BJ (cell line): ENCODE measurements at regions not wholly inside any gene's neighbourhood (a gene's known extent, or its start where the extent isn't known, plus 50 kb on each side); places are given as distances from the start of the nearest gene placed in this dataset.

Experiments
- CTCF ChIA-PET: fragments of 350-600 bp; formaldehyde crosslinking; extraction: SDS; loops from one replicate; lab custom pipeline; 2021; ENCODE audit warnings: antibody characterized with exemption, inconsistent platforms; lab: Yijun Ruan, JAX
- POLR2A ChIA-PET: fragments of 300-600 bp; sonication (Branson Sonifier 250); formaldehyde crosslinking; extraction: SDS; loops from one replicate; lab custom pipeline; 2021; ENCODE audit warnings: antibody characterized with exemption; lab: Charles Lee
- DNase-seq: peaks from one replicate; pipeline ENCODE4 v3.0.0-alpha.2; 2011; ENCODE audit warnings: low read depth
- H3K27me3 ChIP-seq: 2 replicates; pipeline ENCODE4 v1.6.0; 2011; ENCODE audit warnings: low read length; ENCODE audit not compliant: control insufficient read depth, insufficient read depth
- H3K36me3 ChIP-seq: 2 replicates; pipeline ENCODE4 v1.5.1; 2011; ENCODE audit warnings: low read length; ENCODE audit not compliant: control insufficient read depth, insufficient read depth
- H3K4me3 ChIP-seq: 2 replicates; pipeline ENCODE4 v1.5.1; 2011; ENCODE audit warnings: low read depth, mild to moderate bottlenecking, control low read depth, low read length
- TF ChIP-seq, protein P1 (sequence below): IDR thresholded peaks from 2 replicates; pipeline ENCODE4 v1.5.1; 2011; ENCODE audit warnings: low read depth, mild to moderate bottlenecking, control low read depth, inconsistent platforms, low read length, moderate library complexity; ENCODE audit not compliant: insufficient read depth

DNA sequence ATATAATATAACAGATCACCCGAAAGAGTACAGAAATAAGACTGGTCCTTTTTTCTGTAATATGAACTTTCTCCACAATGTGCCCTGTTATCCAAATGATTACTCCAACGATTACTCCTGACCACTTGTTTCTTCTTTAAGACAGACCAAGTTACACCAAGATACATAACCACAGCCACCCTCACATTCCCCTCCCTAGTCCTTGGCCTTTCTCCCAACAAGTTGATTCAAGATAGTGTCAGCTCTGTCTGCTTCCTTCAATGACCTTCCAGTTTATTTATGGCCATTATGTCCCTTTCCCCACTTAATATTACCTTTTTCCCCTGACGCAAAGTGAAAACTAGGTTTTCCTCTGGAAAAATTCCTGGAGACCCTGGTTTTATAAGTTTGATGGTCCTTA, 397.2 kb downstream of the FAM47B start:
- TF ChIP-seq, protein P1, sequence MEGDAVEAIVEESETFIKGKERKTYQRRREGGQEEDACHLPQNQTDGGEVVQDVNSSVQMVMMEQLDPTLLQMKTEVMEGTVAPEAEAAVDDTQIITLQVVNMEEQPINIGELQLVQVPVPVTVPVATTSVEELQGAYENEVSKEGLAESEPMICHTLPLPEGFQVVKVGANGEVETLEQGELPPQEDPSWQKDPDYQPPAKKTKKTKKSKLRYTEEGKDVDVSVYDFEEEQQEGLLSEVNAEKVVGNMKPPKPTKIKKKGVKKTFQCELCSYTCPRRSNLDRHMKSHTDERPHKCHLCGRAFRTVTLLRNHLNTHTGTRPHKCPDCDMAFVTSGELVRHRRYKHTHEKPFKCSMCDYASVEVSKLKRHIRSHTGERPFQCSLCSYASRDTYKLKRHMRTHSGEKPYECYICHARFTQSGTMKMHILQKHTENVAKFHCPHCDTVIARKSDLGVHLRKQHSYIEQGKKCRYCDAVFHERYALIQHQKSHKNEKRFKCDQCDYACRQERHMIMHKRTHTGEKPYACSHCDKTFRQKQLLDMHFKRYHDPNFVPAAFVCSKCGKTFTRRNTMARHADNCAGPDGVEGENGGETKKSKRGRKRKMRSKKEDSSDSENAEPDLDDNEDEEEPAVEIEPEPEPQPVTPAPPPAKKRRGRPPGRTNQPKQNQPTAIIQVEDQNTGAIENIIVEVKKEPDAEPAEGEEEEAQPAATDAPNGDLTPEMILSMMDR = no peak
- CTCF ChIA-PET = no interaction called here
- H3K27me3 ChIP-seq = no peaks in the 10 kb centered on the region
- POLR2A ChIA-PET = no interaction called here
- no peak overlapping the region for H3K4me3 ChIP-seq
- no peaks in the 10 kb centered on the region for H3K36me3 ChIP-seq
- no peak for DNase-seq

DNA sequence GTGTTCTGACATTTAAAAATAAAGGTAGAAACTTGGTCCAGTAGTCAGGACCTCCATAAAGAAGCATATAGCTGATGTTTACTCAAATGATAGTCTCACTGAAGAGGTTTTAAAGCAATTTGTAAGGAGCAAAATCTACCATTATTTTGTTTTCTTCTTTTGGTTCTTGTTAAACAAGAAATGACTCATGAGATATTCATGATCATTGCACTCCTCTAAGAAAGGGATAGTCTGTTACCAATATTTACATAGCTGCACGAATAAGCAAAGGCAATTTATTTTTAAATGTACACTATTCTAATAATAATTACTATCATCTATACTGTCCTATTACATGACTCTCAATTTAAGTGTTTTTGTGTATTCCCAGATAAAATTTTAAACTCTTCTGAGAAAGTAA, 397.9 kb downstream of the FAM47B start:
- H3K27me3 ChIP-seq = no peaks in the 10 kb centered on the region
- DNase-seq = no peak
- CTCF ChIA-PET = no interaction called here
- no peaks in the 10 kb centered on the region for H3K36me3 ChIP-seq
- POLR2A ChIA-PET = no interaction called here
- TF ChIP-seq, protein P1 = no peak
- H3K4me3 ChIP-seq = no peak overlapping the region

DNA sequence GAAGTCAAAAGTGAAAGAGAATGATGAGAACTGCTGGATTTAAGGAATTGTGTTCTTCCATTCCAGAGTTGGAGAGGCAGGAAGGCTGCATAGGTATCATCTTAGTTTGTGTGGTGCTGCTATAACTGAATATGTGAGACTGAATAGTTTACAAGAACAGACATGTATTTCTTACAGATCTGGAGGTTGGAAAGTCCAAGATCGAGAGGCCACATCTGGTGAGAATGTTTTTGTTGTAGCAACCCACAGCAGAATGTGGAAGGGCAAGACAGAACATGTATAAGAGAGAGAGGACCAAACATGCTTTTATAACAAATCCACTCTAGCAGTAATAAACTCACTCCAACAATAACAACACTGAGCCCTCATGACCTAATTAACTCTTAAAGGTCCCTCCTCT, 408.6 kb downstream of the FAM47B start:
- Histone ChIP-seq H3K4me3 (no peak overlapping the region), H3K27me3 (no peaks in the 10 kb centered on the region), H3K36me3 (no peaks in the 10 kb centered on the region)
- TF ChIP-seq, protein P1 = no peak
- DNase-seq = no peak
- CTCF ChIA-PET = no interaction called here
- POLR2A ChIA-PET = no interaction called here

DNA sequence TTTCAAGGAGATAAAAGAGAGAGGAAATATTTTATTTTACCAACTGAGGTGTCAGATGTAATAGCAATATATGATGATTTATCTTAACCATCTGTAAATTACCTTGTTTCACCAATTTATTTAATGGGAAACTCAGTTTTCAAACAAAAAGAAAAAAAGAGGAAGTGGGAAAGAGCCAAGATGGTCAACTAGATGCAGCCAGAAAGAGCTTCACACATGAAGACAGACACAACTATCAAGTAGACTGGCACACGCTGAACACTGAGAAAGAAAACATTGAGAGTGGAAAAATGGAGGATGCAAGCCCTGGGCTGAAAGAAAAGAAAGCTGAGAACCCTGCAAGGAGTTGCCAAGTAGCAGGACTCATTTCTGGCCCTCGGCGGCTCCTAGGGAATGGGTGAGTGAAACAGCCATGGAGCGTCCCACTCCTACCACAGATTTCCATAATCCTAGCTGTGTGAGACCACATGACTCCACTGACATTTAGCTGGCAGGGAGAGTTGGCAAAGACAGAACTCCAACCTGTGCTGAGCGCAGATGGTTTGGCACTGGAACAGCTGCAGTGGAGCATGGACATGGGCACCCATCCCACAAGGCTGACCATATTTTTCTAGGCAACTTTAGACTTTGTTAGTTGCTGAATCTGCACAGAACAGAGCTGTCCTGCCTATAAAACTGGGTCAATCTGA, 409.3 kb downstream of the FAM47B start:
- no peak for DNase-seq
- ChIA-PET CTCF (no interaction called here), POLR2A (no interaction called here)
- Histone ChIP-seq H3K27me3 (no peaks in the 10 kb centered on the region), H3K36me3 (no peaks in the 10 kb centered on the region), H3K4me3 (no peak overlapping the region)
- TF ChIP-seq, protein P1 = no peak

DNA sequence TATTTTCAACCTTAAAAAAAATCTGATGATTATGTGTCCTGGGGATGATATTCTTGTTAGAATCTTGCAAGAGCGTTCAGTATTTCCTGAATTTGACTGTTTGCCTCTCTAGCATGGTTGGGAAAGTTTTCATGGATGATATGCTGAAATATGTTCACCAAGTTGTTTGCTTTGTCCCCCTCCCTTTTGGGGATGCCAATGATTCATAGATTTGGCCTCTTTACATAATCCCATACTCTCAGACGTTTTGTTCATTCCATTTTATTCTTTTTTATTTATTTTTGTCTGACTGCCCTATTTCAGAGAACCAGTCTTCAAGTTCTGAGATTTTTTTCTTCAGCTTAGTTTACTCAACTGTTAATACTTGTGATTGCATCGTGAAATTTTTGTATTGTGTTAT, 415.1 kb downstream of the FAM47B start:
- CTCF ChIA-PET = no interaction called here
- no peaks in the 10 kb centered on the region for H3K27me3 ChIP-seq
- no peak for DNase-seq

More for the DNA sequence above, 415.1 kb downstream of the FAM47B start:
- H3K4me3 ChIP-seq = no peak overlapping the region
- TF ChIP-seq, protein P1 = no peak
- POLR2A ChIA-PET = no interaction called here
- no peaks in the 10 kb centered on the region for H3K36me3 ChIP-seq
